Activated T-cell treated with anti-CD3 and anti-CD28 coated beads for 48 hours (primary cell): ENCODE measurements at regions not wholly inside any gene's neighbourhood (a gene's known extent, or its start where the extent isn't known, plus 50 kb on each side); places are given as distances from the start of the nearest gene placed in this dataset.
"Not testable (repeated sequence)": the region's sequence is repeated elsewhere in the genome, so short reads cannot be mapped to it uniquely, and the experiment has no call there.

Experiments
- DNase-seq: peaks from one replicate; pipeline ENCODE4 v3.0.0-alpha.2; 2020; ENCODE audit warnings: low read depth

DNA sequence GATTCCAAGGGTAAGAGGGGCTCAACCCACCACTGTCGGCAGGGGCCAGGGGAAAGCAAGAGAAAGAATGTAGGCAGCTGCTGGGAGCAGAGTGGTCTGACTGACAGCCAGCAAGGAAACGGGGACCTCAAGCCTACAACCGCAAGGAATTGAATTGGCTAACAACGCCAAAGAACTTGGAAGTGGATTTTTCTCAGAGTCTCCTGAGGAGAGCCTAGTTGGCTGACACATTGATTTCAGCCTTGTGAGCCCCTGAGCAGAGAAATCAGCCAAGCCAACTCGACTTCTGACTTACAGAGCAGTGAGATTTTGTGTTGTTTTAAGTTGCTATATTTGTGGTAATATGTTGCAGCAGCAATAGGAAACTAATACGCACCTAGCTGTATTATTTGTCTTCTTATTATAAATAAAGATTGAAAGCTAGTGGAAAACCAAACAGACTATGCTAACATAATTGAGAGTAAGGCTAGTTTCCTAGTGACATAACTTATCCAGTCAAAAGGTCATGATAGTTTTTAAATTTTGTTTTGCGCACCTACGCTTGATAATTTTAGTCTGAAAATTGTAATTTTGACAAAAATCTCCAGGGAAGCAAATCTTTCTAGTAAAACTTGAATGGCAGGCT, 145.8 kb upstream of the HCCS start:
- DNase-seq = no peak

DNA sequence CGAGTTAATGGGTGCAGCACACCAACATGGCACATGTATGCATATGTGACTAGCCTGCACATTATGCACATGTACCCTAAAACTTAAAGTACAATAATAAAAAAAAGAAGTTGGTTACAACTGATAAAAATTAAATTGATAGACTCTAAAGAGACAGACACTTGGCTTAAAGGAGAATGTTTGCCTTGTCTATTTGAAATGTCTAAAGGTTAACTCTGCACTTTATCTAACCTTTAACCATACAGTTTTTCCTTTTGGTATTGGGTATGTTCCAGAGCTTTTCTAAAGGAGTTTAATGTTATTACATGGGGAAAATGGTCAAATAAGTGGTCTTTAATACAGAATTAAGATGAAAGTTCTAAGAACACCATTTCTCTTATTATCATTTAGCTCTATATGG, 145.1 kb upstream of the HCCS start:
- no peak for DNase-seq

DNA sequence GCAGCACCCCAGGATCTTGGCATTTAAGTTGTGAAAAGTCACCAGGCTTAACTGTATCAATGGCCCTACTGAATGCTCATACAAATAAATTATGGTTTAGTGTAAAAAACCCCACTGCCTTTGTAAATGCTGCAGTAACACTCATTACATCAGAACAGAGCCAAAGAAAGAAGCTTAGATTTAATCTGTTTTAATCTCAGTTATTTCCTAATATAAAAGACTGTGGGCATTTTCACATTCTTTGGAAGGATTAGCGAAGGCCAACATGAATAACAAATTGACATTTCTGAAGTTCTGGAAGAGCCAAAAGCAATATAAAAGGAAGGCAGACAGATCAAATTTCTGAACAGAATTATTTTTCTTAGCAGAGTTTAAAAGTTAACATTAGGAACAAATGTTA, 140.0 kb upstream of the HCCS start:
- DNase-seq = no peak

DNA sequence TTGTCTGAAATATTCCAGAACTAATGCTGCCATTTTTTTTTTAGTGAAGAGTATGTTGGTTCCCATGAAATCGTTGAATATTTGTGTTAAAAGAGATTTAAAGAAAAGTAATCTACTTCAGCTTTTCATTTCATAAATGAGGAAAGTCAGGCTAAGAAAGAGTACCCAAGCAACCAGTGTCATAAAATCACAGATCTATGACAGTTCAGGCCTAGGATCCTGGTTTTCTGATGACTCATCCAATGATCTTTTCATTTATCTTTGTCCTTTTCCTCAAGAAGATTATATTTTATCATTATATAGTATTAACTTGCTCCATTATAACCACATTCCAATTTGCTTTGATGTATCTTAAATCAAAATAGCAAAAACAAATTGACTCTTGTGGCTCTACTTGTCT, 139.4 kb upstream of the HCCS start:
- no peak for DNase-seq

DNA sequence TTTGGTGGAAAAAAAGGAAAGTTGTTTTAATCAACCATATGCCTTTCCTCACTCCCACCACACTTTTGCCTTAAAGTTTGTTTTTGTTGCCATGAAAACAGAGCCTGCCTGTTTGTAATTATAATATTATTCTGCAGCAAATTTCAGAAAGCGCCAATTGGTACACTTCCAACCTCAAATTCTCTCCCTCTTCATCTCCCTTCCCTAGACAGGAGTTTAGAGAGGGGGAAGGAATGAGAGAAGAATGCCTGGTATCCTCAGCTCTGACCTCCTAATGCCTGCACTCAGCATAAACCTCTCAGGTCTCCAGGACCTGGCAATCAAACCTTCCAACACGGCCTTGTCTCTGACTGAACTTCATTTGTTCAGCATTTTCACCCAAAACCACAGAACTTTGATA, 138.4 kb upstream of the HCCS start:
- DNase-seq = no peak

DNA sequence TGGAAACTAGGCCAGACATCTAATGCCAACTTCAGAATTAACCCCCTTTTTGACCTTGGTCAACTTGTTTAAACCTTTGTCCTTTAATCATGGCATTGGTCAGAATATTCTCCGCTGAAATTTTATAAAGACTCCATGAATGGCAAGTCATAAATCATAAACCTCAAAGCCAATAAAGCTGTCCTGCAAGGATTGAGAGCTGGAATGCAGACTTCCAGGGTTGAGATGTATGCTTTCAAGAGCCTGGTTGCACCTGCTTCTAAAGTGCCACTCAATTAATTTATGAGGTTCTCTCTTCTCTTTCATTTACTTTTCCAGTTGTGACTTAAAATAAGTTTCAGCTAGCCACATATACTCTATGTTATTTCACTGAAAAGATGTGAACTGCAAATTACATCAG, 136.2 kb upstream of the HCCS start:
- no peak for DNase-seq

DNA sequence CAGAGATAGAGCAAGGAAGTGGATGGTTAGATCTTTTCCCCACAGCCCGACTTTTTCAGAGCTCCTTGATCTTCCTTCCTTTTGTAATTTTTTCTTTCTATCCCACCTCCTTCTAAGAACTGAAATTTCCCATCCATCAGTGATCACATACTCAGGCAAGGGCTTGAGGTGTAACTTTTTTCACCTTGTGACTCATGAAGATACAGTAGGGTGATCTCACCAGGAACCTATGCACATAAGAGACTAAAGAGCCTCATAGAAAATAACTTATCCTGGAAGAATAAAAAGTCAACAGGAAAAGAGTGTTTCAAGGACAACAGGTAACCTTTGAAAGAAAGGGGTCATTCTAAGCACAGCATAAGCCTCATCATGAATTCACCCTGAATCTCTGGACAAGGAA, 131.2 kb upstream of the HCCS start:
- DNase-seq = no peak

DNA sequence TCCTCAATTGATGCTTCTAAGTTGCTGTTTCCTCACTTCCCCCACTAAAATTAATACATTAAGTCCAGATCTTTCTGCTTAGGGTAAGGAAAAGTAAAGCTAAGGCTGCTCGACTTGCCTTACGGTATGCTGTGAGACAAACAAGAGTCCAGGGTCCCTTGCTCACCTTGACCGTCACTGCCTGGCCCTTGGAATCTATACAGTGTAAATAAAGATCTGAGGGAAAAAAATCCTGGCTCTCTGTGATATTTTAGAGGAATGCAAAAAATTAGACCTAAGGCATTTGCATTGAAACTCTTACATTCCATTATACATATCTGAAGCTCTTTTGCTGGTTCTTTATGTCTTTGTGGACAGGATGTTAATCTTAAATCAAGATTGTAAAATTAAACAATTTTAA, 129.6 kb upstream of the HCCS start:
- DNase-seq = no peak

DNA sequence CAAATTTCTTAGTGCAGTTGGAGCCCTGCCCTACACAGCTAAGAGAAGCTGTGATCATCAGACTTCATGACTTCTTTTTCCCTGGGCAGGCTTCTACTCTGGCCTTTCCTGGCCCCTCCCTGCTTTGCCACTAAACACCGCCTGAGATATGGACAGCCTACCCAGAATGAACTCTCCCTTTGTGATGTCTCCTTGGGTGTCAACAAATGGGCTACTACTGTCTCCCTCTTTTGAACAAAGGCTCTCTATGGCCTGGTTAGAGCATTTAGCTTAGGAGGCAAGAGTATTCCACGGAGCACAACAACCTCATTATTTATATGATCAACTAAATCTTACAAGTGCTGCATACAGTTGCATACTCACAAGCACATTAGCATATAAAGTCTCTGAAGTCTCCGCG, 127.6 kb upstream of the HCCS start:
- no peak for DNase-seq

DNA sequence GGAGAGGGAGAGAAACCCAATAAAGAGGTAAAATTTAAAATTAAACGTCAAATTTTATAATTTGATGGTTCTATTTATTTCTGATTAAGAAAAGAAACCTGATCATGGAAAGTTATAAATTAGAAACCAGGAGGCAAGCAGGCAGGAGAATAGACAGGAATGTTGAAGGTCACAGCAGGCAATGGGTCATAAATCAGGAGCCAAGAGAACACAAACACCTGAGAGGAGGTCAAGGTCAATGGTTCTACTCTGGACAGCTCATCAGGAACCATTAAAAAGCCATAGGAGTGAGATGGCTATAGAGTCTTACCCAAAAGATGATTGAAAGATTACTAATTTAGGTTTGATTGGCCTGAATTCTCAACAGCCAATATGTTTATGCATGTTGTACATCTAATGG, 126.9 kb upstream of the HCCS start:
- no peak for DNase-seq

DNA sequence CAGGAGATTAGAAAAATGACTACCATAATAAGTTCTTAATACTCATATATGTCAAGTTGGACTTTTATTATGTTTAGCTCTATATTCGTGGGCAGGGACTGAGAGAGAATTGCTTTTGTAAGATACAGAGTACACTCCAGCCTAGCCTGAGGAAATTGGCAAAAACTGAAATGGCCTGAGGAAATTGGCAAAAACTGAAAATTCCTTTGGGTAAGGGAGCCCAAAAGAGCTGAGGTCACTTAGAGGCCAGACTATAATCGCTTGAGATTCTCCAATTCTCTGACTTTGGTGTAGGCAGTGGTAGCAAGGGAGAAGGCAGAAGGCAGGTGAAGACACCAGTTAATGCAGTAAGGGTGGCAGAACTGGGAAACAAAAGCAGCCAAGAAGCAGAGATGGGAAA, 124.5 kb upstream of the HCCS start:
- no peak for DNase-seq

DNA sequence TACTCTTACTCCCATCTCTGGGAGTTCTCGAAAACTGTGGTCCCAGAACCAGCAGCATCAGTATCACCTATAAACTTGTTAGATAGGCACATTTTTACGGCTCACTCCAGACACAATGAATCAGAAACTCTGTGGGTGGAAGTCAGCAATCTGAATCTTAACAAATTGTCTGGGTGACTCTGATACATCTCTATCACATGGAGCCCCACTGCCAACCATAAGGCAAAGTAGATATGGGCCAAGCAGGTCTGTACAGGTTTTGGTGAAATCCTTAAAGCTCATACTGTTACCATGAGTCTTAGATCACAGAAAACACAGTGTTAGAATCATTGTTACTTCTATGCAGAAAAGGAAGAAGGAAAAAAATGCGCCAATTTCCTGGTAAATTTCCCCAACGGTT, 122.5 kb upstream of the HCCS start:
- no peak for DNase-seq

DNA sequence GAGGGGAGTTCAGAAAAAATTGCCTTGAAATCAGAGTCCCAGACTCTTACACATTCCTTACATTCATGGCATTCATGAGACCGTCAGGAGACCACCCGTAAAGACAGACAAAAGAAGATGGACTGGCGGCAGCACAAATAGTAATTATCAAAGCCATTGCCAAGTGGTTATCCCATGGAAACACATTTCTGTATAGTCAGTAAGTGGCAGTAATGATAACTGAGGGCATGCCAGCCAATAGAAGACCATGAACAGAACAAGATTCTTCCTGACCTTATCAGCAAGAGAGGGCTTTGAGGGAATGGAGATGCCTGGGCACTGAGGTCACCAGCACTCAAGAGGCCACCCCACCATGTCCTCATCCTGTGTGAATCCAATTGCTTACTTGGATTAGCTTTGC, 121.7 kb upstream of the HCCS start:
- no peak for DNase-seq

DNA sequence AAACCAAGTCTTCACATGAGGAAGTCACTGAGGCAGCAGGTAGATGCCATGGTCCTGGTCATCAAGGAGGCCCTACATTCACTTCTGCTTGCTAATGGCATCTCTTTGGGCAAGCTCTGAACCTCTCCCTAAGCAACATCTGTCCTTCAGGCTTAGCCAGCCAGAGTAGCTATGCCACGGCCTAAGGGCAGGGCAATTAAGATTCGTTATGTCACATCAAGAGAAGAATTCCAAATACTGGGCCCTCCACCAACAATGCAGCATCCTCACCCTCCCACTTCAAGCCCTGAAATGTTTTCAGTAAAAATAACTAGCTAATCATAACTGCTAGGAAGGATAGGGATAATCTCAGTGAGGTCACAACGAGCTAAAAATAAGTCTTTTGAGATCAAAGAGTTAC, 120.7 kb upstream of the HCCS start:
- DNase-seq = no peak

DNA sequence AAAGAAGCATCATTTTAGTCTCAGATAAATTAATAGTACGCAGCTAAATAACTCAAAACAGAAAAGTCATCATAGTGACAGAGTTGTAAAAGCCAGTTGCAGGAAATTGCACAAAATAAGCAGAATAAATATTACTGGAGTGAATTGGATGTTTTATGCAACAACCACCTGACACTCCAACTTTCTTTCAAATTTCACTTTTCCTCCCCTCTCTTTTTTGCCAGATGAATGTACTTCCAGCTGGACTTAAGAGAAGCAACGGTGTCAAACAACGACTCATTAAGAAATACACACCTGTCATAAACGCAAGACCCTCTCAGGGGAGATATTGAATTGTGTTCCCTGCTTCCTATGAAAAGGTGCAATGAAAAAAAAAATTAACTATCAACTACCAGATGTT, 120.2 kb upstream of the HCCS start:
- DNase-seq = no peak

DNA sequence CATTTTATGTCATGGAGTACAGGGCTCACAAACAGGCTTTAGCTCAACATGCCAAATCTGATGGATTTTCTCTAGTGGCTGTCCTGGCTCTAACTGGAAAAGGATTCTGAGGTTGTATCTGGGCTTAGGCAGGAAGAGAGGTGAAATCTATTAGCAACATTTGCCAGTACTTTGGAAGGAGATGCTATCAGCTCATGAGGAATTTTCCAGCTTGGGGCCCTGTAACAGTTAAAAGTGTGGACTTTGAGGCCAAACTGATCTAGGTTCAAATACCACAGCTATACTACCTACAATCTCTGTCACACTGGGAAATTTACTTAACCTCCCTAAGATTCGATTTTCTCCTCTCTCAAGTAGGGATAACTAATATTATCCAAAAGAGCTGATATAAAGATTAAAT, 119.0 kb upstream of the HCCS start:
- DNase-seq = no peak

DNA sequence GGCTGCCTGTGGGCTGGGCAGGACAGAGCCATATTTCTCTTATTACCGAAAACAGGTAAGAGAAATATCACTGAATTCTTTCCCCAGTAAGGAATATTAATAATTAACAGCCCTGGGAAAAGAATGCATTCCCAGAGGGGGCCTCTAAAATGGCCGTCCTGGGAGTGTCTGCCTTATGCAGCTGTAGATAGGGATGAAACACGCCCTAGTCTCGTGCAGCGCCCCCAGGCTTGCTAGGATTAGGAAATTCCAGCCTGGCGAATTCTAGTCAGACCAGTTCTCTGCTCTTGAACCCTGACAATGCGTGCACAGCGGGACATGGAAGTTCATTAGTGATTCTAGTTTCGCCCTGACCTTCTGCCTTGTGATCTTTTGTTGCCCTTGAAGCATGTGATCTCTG, 104.1 kb upstream of the HCCS start:
- not testable (repeated sequence) for DNase-seq

DNA sequence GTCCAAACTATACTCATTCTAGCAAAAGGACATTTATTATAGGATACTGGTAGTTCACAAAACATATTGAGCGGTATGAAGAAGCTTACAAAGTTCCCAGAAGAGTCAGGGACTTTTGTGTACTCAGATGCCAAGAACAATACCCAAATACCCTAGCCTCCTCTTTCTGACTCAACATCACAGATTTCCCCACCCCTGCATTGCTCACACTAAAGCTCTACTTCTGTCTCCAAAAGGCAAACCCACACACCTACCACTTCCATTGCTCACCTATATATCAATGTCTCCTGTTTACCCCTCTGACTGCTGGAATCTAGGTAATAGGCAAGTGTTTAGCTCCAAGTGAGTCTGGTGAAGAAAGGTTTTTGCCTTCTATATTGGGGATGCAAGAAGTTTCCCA, 100.7 kb upstream of the HCCS start:
- no peak for DNase-seq

DNA sequence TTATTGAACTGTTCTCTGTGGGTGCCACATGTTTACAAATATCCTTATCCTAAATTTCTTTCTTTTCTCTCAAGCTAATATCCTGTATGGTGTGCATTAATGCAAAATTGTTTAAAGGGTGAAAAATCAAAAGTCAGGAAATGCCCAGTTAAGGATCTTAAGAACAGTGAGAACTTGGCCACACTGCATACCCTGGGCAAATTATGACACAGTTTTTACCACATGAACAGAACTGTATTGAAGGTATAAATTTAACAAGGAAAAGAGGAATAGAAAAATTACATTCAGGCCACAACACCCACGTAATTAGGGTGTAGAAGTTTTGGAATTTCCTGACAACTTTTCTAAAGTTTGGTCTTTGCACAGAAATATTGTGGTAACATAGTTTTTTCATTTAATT, 94.4 kb upstream of the HCCS start:
- DNase-seq = no peak

DNA sequence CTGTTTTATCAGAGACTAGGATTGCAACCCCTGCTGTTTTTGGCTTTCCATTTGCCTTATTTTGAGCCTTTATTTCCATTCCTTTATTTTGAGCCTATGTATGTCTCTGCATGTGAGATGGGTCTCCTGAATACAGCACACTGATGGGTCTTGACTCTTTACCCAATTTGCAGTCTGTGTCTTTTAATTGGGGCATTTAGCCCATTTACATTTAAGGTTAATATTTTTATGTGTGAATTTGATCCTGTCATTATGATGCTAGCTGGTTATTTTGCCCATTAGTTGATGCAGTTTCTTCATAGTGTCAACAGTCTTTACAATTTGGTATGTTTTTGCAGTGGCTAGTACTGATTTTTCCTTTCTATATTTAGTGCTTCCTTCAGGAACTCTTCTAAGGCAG, 88.5 kb upstream of the HCCS start:
- DNase-seq = not testable (repeated sequence)

DNA sequence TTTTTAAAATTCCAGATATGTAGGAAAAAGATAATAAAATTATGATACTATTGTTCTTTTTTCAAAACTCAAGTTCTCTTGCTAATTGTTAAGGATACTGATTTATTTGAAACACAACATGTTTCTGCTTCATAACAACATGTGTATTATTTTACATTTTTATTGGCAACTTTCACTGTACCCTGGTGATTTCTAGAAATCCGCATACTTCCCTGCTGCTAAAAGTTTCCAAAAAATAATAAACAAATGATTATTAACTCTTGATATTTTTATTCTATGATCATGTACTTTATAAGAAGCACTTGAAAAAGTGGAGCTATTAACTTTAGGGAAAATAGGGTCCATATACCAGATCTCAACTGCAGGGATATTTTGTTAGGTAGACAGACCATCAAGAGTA, 71.2 kb upstream of the HCCS start:
- DNase-seq = no peak

DNA sequence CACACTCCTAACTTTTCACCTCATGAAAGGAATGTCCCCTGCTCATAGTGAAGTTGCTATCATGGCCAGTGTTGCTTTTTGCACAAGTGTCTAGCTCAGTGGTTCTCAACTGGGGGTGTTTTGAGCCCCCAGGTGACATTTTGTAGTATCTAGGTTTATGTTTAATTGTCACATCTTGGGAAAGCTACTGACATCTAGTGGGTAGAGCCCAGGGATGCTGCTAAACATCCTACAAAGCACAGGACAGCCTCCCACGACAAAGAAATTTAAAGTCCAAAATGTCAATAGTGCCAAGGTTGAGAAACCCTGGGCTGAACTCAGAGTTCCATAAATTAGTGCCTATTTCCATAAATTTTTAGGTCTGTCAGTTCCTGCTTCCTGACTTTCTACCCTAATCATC, 70.7 kb upstream of the HCCS start:
- DNase-seq = no peak

DNA sequence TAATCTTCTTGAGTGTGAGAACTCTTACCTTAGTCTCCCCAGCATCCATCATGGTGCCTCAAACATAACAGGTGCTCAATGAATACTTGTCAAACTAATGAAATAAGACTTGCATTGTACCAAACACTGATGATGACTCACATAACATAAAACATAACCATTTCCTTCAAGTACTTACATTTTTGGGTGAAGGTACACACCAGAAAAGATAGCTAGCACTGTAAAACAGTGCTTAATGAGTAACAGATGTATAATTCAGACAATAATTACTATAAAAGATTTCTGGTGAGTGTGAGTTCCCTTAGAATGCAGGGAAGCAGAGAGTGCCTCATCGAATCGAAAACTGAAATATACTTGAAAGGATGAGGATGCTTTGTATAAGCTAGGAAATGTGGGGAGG, 70.1 kb upstream of the HCCS start:
- no peak for DNase-seq

DNA sequence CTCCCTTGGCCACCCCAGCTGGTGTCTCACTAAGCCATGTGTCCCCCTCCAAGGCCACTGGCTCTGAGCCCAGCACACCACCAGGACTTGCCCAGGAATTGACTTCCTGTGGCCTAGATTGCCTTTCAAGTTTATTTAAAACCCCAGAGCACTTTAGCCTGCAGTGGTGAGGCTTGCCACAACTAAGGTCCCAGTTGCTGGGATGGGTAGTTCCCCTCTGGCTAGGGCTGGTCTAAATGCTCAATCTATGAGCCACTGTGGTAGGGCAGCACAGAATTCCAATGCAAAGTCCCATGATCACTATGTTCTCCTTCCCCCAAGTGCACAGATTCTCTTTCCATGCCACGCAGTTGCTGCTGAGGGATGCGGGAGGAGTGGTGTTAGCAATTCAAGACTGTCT, 61.1 kb upstream of the HCCS start:
- no peak for DNase-seq

DNA sequence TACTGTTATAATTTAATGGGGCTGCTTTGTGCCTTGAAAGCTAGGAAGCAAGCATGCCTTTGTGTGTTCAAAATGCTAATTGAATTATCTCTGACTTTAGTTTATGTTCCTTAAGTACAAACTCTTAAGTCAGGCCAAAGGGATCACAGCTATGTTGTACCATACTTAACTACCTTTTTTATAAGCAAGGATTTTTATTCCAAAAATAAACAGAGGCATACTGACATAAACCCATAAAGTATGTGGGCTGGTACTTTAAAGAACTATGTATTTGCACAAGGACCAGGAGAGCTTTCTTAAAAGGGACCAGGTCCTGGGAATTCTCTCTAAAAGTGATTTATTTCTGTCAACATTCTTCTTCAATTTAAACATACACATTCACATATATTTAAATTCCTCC, 57.8 kb upstream of the HCCS start:
- DNase-seq = no peak
